A549 (cell line): ENCODE measurements at regions not wholly inside any gene's neighbourhood (a gene's known extent, or its start where the extent isn't known, plus 50 kb on each side); places are given as distances from the start of the nearest gene placed in this dataset.

Experiments used
- ATAC-seq, 2 experiments: fragments of 200-7000 bp in 1 of 2; fragments of >200 bp in 1 of 2; cut with Nextera tagmentation in 1 of 2; cut with Tn5 transposase in 1 of 2; 3 replicates each; pipeline versions ENCODE4 v1.8.0 to v1.9.1; 2018 to 2020; ENCODE audit warnings: mild to moderate bottlenecking in 1 of 2, moderate library complexity in 1 of 2
- CTCF ChIA-PET: fragments of 300-600 bp; sonication (Branson Sonifier 250); formaldehyde crosslinking; extraction: SDS; loops from one replicate; lab custom pipeline; 2021; ENCODE audit warnings: antibody characterized with exemption, inconsistent platforms; lab: Yijun Ruan, JAX
- POLR2A ChIA-PET: fragments of 350-600 bp; formaldehyde crosslinking; extraction: SDS; loops from one replicate; lab custom pipeline; 2021; ENCODE audit warnings: antibody characterized with exemption, inconsistent platforms; lab: Yijun Ruan, JAX
- DNase-seq, 2 experiments: peaks; one replicate each; pipeline versions ENCODE4 v3.0.0 to v3.0.0-alpha.2; 2011 to 2016; ENCODE audit warnings: low read depth in 1 of 2, low spot score in 1 of 2
- FAIRE-seq: peaks from 2 replicates; lab custom pipeline; 2011; peaks lifted over from hg19 to GRCh38; lab: Jason Lieb, UNC
- H3K27ac ChIP-seq, 2 experiments: fragments of >200 bp; sonication (Bioruptor Twin); formaldehyde crosslinking; 3 replicates each; pipeline ENCODE4 v1.5.1; 2016 to 2017
- H3K4me1 ChIP-seq: fragments of >200 bp; sonication (Bioruptor Twin); formaldehyde crosslinking; 3 replicates; pipeline ENCODE4 v1.6.1; 2016
- H3K4me2 ChIP-seq: fragments of >200 bp; sonication (Bioruptor Twin); formaldehyde crosslinking; 3 replicates; pipeline ENCODE4 v1.6.1; 2016
- H3K4me3 ChIP-seq: fragments of >200 bp; sonication (Bioruptor Twin); formaldehyde crosslinking; 3 replicates; pipeline ENCODE4 v1.5.1; 2016
- H3K9me3 ChIP-seq: fragments of >200 bp; sonication (Bioruptor Twin); formaldehyde crosslinking; 3 replicates; pipeline ENCODE4 v1.6.1; 2016
- ATOH8 ChIP-seq: fragments of 250-450 bp; sonication (Bioruptor Pico); IDR thresholded peaks from 2 replicates; pipeline ENCODE4 v1.5.0; 2020; ENCODE audit warnings: low read depth, mild to moderate bottlenecking, moderate library complexity
- BCL3 ChIP-seq: fragments of >200 bp; sonication (Bioruptor Twin); formaldehyde crosslinking; IDR thresholded peaks from 3 replicates; pipeline ENCODE4 v1.6.1; 2016
- BHLHE40 ChIP-seq: IDR thresholded peaks from 2 replicates; pipeline ENCODE4 v1.6.1; 2012; ENCODE audit warnings: low read depth, low read length, inconsistent platforms
- CBX2 ChIP-seq: fragments of 200-600 bp; sonication (generic); IDR thresholded peaks from 2 replicates; pipeline ENCODE4 v1.6.1; 2016; ENCODE audit warnings: low read depth, mild to moderate bottlenecking, borderline replicate concordance
- CEBPB ChIP-seq, 2 experiments: fragments of >200 bp in 1 of 2; sonication (Bioruptor Twin) in 1 of 2; formaldehyde crosslinking in 1 of 2; IDR thresholded peaks; 2 replicates each; pipeline ENCODE4 v1.6.1; 2012 to 2016
- CHD2 ChIP-seq: fragments of 150-350 bp; IDR thresholded peaks from 2 replicates; pipeline ENCODE4 v1.6.1; 2014; ENCODE audit warnings: low read length; ENCODE audit not compliant: partially characterized antibody
- EHF ChIP-seq: fragments of 250-450 bp; sonication (Bioruptor Pico); IDR thresholded peaks from 2 replicates; pipeline ENCODE4 v1.5.0; 2020; ENCODE audit warnings: mild to moderate bottlenecking
- ELK1 ChIP-seq: fragments of 150-350 bp; IDR thresholded peaks from 2 replicates; pipeline ENCODE4 v1.6.1; 2014; ENCODE audit warnings: low read depth, mild to moderate bottlenecking, low read length
- EP300 ChIP-seq, 2 experiments: fragments of >200 bp; sonication (Bioruptor Twin); formaldehyde crosslinking; IDR thresholded peaks; 2 replicates in 1 of 2; 3 replicates in 1 of 2; pipeline ENCODE4 v1.6.1; 2016 to 2017
- FOSL2 ChIP-seq, 2 experiments: fragments of 450-650 bp in 1 of 2; fragments of >200 bp in 1 of 2; sonication (Bioruptor Twin) in 1 of 2; formaldehyde crosslinking; IDR thresholded peaks; 2 replicates each; pipeline versions ENCODE4 v1.5.0 to v1.6.1; 2016 to 2020; ENCODE audit warnings: mild to moderate bottlenecking in 1 of 2, moderate library complexity in 1 of 2
- MAX ChIP-seq: IDR thresholded peaks from 2 replicates; pipeline ENCODE4 v1.6.1; 2012
- MYC ChIP-seq: IDR thresholded peaks from 2 replicates; pipeline ENCODE4 v1.6.1; 2012; ENCODE audit warnings: mild to moderate bottlenecking, inconsistent platforms, low read length, improper control_type of control experiment, borderline replicate concordance
- PHF8 ChIP-seq: fragments of 200-600 bp; sonication (generic); IDR thresholded peaks from 2 replicates; pipeline ENCODE4 v1.6.1; 2016; ENCODE audit warnings: low read depth, mild to moderate bottlenecking, antibody characterized with exemption, moderate library complexity, borderline replicate concordance
- REST ChIP-seq: fragments of 200-600 bp; sonication (generic); IDR thresholded peaks from 2 replicates; pipeline ENCODE4 v1.6.1; 2016; ENCODE audit warnings: antibody characterized with exemption, mild to moderate bottlenecking, moderate library complexity
- RNF2 ChIP-seq: fragments of 200-600 bp; sonication (generic); IDR thresholded peaks from 2 replicates; pipeline ENCODE4 v1.6.1; 2016; ENCODE audit warnings: low read depth, mild to moderate bottlenecking, antibody characterized with exemption, moderate library complexity, borderline replicate concordance
- SREBF2 ChIP-seq: fragments of 450-650 bp; IDR thresholded peaks from 2 replicates; pipeline ENCODE4 v1.6.1; 2014; ENCODE audit warnings: mild to moderate bottlenecking, moderate library complexity
- WGBS: methylation state at CpG from one replicate; pipeline ENCODE4 v1.1.6; 2017; ENCODE audit errors: missing lambda C conversion rate; 5-methylcytosine and 5-hydroxymethylcytosine counted together

- H3K4me1 ChIP-seq = no peaks in the 10 kb centered on the region
- ATAC-seq (no peak), FAIRE-seq (no peak), DNase-seq (no peak)
- H3K27ac ChIP-seq = no peak overlapping the region
- POLR2A ChIA-PET = no interaction called here
- CTCF ChIA-PET = no interaction called here
- no peak overlapping the region for H3K4me2 ChIP-seq
- TF ChIP-seq REST (no peak), BHLHE40 (no peak), CBX2 (no peak), PHF8 (no peak), FOSL2 (IDR thresholded peaks at IDR 0.05) (no peak), FOSL2 (CRISPR knock-in tag; IDR thresholded peaks at IDR 0.05) (no peak), BCL3 (no peak), SREBF2 (no peak), EP300 (IDR thresholded peaks at IDR 0.05) (no peak), MYC (no peak), EHF (CRISPR knock-in tag) (no peak), MAX (no peak)
- no peaks in the 10 kb centered on the region for H3K9me3 ChIP-seq
- 40% methylated on average over 5 of the region's 5 CpGs for WGBS
- no peak overlapping the region for H3K4me3 ChIP-seq
These were observed 92.5 kb downstream of the TMPRSS5 start for GRCh38 chr11:113613619-113614018.

GRCh38 chr11:113604186-113604585 is 101.9 kb downstream of the TMPRSS5 start:
- Histone ChIP-seq H3K27ac (no peak overlapping the region), H3K4me1 (no peaks in the 10 kb centered on the region), H3K9me3 (no peaks in the 10 kb centered on the region), H3K4me2 (no peak overlapping the region), H3K4me3 (no peak overlapping the region)
- DNase-seq = no peak
- FAIRE-seq = no peak
- ChIA-PET CTCF (no interaction called here), POLR2A (no interaction called here)
- ATAC-seq = no peak
- TF ChIP-seq ATOH8 = no peak
- no peak for TF ChIP-seq ELK1
- no peak for TF ChIP-seq CHD2
- TF ChIP-seq RNF2 = no peak
- TF ChIP-seq CEBPB (IDR thresholded peaks at IDR 0.05) = no peak
- TF ChIP-seq, all 56 proteins: peak for 0
- 0% methylated on average over 1 of the region's 1 CpG for WGBS
